GM19023 (cell line): ENCODE measurements at regions not wholly inside any gene's neighbourhood (a gene's known extent, or its start where the extent isn't known, plus 50 kb on each side); places are given as distances from the start of the nearest gene placed in this dataset.
"Not testable (repeated sequence)": the region's sequence is repeated elsewhere in the genome, so short reads cannot be mapped to it uniquely, and the experiment has no call there.

Experiments
- ATAC-seq: cut with Tn5 transposase; IDR thresholded peaks from one replicate; pipeline ENCODE4 v1.9.1; 2021; ENCODE audit warnings: mild to moderate bottlenecking, moderate library complexity; ENCODE audit not compliant: unreplicated experiment

DNA sequence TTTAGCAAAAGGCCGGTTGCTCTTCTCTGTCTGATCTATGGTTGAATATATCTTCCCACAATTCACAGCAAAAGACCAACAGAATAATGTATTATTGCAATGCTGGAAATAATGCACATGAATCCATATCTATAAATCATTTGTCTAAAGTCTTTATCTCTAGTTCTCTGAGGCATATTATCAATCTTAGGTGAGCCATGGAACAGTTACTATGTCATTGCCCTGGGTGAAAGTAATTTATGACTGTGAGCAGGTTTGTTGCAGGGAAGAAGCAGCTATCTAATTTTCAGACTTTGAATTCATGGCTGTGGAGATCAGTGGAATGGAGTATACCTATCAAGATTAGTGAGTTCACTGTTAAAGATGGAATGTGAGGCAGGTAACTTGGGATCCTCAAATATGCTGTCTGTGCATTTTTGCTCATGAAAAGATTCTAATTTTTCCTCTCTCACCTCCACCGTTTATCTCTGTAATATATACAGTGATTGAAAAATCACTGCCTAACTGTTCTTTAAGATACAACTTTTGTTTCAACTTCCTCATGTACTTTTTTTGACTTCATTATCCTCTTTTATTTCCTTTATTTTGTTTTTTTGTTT is 256.8 kb upstream of the ARSJ start:
- no peak for ATAC-seq

DNA sequence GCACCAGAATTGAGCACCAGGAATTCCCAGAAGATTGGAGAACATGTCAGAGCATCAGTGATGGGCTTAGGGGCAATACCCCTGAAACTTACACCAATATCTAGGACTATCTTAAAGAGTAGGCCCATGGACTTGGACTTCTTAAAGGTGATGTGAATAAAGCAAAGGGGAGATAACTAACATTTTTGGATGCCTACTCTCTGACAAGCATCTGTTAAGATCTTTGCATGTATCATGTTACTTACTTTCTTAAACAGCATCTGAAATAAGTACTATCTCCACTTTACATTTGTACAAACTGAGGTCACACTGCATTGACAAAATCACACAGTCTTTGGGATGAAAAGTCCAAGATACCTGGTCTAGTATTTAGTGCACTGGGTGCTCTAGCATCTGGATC is 258.6 kb upstream of the ARSJ start:
- no peak for ATAC-seq

DNA sequence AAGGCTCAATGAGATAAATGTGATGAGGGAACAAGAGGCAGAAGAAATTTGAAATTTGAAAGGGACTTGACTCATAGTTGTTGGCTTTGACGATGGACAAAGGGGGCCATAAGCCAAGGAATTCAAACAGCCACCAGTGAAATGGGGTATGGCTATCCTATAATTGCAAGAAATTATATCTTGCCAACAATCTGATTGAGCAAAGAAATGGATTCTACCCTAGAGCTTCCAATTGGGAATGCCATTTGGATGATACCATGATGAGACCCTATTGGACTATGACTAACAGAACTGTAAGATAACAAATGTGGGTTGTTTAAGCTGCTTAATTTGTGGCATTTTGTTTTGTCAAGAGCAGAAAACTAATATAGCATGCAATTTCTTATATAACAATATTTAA is 270.1 kb upstream of the ARSJ start:
- ATAC-seq: no peak

DNA sequence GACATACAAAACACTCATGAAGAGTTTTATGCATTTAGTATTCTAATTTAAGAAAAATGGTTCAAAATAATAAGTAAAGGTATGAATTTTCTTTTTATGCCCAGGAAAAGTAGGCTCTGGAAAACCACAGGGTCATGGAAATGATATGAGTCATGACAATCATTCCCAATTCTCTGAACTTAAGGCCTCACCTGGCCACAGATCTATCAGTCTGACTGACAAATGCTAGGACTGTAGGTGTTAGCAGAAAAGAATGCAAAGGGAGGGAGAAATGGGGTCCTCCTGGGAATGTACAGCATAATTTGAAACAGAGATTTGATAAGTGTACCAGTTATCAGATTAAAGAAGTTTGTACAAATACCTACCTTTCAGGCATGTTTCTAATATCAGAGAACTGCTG is 270.5 kb upstream of the ARSJ start:
- ATAC-seq: no peak

DNA sequence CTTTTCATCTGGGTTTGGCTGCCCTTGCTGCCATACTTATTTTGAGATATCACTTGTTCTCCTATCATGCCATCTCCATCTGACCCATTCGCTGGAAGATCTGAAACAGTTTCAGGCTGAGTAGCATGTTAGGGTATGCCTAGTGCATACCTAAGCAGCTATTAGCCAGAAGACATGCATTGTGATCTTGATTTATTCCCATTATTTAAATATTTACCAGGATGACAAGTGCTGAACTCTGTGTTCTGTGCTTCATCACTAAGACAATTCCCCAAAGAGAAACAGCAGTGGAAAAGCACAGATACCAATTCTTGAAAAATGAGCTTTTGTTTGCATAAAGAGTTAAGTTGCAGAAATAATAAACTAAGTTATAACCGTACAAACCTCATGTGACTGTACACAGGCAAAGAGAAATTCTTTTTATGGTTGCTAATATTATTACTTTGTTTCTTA is 271.0 kb upstream of the ARSJ start:
- no peak for ATAC-seq

DNA sequence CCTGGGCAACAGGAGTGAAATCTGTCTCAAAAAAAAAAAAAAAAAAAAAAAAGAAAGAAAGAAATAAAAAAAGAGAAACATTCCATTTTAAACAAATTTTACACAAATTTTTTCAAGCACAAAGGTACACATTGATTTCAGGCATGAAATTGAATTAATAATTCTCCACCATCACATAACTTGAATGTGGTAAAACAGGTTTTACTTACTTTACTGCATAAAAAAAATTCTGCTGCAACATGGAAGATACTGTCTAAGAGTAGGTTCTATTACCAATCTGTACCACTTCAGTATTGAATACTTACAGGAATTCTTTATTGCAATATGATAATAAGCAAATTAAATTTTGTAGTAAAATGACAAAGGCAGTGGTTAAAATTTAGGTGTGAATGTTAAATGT is 271.6 kb upstream of the ARSJ start:
- ATAC-seq: no peak

DNA sequence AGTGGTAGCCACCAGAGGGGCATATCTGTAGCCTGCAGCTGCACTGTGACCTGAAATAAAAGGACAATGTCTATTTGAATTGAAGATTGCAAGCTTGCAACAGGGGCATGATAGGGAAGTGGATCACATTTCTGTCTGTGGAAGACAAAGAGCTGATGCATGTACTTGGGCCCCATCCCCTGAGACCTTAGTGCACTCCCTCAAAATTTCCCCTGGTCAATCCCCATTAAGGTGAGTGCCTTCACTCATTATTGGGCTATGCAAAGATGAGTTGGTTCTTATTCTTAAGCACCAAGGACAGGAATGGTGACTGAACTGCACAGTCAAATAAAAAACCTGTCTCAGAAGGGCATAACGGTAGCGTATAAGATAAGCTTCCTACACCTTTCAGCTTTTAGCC is 273.1 kb upstream of the ARSJ start:
- no peak for ATAC-seq

DNA sequence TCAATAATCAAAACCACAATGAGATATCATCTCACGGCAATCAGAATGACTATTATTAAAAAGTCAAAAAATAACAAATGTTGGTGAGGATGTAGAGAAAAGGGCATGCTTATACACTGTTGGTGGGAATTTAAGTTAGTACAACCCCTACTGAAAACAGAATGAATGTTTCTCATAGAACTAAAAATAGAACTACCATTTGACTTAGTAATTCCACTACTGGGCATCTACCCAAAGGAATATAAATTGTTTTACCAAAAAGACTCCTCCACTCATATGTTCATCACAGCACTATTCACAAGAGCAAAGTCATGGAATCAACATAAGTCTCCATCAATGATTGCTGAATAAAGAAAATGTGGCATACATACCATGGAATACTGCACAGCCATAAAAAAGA is 278.1 kb upstream of the ARSJ start:
- no peak for ATAC-seq

DNA sequence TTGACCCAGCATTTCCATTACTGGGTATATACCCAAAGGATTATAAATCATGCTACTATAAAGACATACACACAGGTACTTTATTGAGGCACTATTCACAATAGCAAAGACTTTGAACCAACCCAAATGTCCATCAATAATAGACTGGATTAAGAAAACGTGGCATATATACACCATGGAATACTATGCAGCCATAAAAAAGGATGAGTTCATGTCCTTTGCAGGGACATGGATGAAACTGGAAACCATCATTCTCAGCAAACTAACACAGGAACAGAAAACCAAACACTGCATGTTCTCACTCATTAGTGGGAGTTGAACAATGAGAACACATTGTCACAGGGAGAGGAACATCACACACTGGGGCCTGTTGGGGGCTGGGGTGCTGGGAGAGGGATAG is 283.0 kb upstream of the ARSJ start:
- ATAC-seq: not testable (repeated sequence)

DNA sequence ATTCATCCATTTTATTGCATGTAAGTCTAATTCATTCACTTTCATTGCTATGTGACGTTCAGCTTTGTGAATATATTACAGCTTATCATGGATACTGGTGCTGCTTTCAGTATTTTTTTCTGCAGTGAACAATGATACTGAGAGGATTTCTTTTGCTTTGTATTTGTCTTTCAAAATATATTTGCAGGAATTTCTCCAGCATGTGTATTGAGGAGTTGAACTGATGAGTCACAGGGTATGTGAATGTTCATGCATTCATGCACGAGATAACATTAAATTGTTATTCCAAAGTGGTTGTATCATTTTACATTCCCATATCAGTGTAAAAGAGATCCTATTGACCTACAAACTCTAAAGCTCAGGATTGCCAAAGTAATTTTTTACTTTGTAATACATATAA is 283.8 kb upstream of the ARSJ start:
- no peak for ATAC-seq

DNA sequence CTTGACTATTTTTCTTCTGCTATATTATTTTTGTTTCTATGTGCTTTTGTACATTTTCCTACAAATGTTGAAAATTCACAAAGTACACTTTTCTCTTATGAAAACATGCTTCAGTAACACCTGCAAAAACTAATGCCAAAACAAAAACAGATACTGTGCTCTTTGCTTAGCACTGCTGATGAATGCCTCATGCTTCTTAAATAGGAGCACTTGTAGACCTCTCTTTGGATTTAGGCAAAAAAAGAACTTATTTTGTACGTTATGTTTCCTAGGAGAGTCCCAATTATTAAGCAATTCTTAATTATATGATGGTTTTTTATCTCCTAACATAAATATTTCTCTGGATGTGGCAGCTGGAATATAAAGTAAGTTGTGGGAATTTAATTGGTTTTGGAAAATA is 285.0 kb upstream of the ARSJ start:
- no peak for ATAC-seq

DNA sequence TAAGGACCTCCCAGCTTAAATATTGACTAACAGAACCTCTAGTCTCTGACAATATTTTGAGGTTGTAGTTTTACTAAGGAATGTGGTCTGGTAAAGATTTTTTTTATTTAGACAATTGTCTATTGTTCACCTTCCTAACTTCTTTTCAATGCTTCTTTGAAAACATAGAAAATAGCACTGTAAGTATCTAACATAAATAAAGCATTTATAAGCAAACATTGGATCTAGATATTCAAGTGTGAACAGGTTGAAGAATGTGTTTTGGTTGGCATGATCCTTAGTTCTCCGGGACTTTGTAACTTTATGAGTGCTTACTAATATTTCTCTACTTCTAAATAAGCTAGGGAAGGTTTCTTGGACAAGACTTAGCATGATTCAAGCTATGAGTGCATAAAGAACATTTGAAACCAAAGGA is 285.4 kb upstream of the ARSJ start:
- ATAC-seq: no peak

DNA sequence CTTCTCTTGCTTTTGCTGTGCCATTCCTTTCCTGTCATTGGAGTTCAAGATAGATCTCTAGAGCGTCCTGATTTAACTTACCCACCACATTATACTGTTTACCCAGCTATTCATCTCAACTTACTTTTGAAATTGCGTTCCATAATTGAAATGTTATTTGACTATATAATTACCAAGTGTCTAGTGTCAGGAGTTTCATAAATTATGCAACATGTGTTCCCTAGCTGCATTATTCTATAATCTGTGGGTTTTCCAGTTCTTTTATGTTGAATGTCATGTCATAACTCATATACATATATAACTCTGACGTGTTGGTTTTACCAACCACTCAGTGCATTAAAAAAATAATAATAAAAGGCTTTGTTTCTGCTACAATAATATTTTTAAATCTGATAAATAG is 285.9 kb upstream of the ARSJ start:
- ATAC-seq: no peak

DNA sequence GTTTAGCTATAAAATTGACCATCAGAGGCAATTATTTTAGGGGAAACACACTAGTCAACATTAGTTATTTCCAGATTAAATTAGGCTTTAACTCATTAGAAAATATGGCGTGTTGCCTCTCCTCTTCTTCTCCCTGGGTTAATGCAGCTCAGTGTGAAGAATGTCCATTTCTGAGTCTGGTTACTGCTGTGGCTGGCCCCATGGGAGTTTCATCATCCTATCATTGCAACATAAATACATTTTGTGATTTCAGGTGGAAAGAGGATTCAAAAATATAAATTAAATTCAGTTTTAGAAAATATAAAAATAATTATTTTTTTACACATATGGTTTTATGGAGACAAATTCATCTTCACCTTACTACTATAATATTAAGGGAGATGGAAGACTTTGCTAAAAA is 288.5 kb upstream of the ARSJ start:
- no peak for ATAC-seq

DNA sequence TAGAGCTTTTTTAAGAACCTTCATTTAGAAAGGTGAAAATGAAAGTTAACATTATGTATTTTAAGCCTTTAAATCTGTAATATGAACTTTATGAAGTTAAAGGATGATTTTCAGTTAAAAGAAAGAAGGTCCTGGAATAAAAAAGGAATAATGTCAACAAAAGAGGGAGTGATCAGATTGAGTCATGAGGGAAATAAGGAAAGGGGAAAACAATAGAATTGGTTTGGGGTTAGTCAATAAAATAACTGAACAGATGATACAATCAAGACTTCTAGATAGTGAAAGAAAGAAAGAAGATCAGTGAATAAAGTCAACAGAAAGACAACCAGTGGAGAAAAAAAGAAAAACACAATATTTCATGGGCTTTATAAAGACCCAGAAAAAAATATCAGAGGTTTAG is 291.6 kb upstream of the ARSJ start:
- no peak for ATAC-seq

DNA sequence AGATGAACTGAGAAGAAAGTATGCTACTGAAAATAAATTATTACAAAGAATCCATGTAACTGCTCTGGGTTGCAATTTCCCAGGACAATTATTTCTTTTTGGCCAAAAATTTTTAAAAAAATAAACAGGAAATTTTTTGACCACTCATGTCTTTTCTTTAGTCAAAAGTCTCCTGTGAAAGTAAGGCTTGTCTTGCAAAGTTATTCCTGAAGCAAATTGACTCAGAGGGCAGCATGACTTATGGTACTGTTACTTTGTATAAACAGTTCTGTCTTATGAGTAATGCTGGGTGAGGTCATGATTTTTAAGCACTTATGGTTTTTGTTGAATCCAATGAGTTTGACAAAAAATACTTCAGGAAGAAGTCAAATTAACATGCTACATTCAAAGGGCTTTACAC is 292.8 kb upstream of the ARSJ start:
- ATAC-seq: no peak

DNA sequence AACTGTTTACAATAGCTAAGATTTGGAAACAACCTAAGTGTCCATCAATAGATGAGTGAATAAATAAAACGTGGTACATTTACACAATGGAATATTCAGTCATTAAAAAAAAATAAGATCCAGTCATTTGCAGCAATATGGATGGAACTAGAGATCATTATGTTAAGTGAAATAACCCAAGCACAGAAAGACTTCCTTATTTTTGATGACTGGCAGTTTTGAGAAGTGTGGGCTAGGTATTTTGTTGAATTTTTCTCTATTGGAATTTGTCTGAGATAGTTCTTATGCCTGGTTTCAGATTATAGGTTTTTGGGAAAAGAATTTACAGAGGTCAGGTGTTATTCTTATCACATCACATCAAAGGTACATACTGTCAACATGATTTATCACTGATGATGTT is 293.8 kb upstream of the ARSJ start:
- ATAC-seq: no peak

DNA sequence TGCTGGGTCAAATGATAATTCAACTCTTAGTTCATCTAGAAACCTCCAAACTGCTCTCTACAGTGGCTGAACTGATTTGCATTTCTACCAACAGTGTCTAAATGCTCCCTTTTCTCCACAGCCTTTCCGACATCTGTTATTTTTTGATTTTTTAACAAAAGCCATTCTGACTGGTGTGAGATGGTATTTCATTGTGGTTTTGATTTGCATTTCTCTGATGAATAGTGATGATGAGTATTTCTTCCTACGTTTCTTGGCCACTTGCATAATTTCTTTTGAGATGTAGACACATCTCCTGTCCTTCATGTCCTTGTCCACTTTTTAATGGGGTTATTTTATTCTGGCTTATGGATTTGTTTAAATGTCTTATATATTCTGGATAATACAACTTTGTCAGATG is 298.2 kb upstream of the ARSJ start:
- no peak for ATAC-seq

DNA sequence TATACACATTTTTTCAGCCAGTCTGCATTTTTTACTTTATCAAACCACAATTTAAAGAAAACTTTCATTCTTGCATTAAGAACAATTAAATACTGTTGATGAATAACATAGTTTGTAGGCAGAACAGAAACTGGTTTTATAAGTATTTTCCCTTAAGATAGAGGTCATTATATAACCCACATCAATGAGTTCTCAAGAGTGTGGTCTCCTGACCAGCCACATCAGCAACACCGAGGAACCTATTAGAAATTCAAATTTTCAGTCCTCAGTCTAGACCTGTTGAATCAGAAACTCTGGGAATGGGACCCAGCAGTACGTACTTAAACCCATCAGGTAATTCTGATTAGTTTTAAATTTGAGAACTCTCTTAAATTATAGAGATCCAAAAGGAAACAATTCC is 299.6 kb upstream of the ARSJ start:
- ATAC-seq: no peak

DNA sequence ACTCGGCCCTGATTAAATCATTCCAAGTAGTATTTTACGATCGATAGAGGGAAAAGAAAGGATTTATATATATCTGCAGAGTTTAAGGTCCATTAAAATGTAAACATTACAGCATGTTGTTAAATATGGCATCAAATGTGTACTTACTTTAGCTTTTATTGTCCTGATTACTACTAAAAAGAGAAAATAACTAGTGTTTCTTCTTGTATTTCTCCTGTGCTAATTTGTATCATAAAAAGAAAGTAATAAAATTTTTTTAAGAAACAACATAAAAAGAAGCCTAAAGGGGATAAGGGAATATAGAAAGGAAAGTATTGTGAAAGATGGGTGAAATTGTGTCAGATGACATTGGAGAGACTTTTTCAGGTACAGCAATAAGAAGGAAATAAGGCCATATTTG is 300.3 kb upstream of the ARSJ start:
- ATAC-seq: no peak

DNA sequence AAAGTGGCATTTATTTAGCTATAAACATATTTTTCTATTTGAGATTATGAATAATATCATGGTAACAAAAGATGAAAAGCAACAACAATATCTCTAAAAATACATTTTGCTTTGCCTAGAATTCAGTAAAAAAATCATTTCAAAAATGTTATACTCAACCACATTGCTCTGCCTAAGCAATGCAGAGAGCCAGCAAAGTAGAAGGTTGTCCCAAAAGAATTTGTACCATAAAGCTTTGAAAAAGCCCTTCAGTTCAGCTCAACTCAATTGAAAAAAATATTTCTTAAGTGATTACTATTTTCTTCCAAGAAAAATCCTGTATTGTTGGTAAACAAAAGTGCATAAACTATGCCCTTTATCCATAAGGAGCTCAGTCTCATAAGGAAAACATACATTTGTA is 301.2 kb upstream of the ARSJ start:
- ATAC-seq: no peak

DNA sequence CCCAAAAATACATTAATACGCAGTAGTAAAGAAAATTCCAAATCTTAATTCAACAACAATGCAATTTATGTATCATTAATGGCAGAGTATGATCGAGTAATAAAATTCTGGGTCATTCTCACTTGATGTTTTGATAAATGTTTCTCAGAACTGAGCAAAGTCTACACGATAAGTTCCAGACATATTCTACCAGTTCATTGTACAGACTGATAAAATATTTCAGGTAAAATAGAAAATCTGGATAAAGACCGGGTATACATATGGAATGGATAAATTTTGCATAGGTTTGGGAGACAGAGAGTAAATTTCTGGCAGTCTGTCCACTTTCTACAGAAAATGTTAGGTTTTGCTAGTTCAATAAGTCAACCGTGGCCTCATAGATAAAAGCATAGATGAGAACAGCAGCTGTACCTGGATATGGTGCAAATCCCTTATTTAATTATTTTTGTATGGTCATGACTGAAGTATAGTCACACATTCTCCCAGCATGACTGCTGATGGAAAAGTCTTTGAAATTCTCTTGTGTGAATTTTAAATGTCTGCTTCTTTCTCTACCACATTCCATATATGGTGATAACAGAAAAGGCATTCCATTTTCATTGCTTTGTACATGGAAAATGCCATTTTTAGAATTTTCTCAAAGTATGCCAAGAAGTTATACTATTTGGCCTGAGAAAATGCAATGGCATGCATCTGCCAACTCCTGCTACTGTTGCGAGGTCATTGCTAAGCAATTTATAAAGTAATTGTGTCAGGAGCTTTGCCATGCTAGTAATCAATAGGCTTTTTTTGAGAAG is 301.9 kb upstream of the ARSJ start:
- no peak for ATAC-seq

DNA sequence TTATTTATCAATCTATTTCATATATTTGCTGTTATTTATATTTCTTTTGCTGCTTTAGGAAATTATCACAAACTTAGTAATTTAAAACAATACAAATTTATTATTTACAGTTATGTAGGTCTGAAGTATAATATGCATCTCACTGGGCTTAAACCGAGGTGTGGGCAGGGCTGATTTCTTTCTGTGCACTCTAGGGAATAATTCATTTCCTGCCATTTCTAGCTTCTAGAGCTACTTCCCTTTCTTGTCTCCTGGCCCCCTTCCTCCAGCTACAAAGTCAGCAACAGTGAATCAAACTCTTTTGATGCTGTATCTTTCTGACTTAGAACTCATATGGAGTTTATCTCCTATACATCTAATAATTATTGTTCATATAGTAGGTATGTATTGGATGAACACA is 303.5 kb upstream of the ARSJ start:
- ATAC-seq: no peak
